ENCODE measurements at regions not wholly inside any gene's neighbourhood (a gene's known extent, or its start where the extent isn't known, plus 50 kb on each side); places are given as distances from the start of the nearest gene placed in this dataset.

- TF ChIP-seq EZH2phosphoT487 (IDR thresholded peaks at IDR 0.05; ENCODE audit: borderline replicate concordance) (no peak), EZH2 (IDR thresholded peaks at IDR 0.05) (no peak), CTCF (IDR thresholded peaks at IDR 0.05 in 2 of 3, conservative IDR thresholded peaks at IDR 0.05 in 1 of 3; ENCODE audit: borderline replicate concordance in 1 of 3, insufficient read depth in 1 of 3, low read depth in 2 of 3, low read length in 2 of 3) (no peak), ZBTB33 (IDR thresholded peaks at IDR 0.05; ENCODE audit: extremely low read depth, insufficient replicate concordance, low read length) (no peak), YY1 (IDR thresholded peaks at IDR 0.05; ENCODE audit: extremely low read depth, insufficient replicate concordance, low read depth, low read length) (no peak), RAD21 (IDR thresholded peaks at IDR 0.05; ENCODE audit: low read depth) (no peak), ZFX (IDR thresholded peaks at IDR 0.05) (no peak)
- TF ChIP-seq, protein P1, sequence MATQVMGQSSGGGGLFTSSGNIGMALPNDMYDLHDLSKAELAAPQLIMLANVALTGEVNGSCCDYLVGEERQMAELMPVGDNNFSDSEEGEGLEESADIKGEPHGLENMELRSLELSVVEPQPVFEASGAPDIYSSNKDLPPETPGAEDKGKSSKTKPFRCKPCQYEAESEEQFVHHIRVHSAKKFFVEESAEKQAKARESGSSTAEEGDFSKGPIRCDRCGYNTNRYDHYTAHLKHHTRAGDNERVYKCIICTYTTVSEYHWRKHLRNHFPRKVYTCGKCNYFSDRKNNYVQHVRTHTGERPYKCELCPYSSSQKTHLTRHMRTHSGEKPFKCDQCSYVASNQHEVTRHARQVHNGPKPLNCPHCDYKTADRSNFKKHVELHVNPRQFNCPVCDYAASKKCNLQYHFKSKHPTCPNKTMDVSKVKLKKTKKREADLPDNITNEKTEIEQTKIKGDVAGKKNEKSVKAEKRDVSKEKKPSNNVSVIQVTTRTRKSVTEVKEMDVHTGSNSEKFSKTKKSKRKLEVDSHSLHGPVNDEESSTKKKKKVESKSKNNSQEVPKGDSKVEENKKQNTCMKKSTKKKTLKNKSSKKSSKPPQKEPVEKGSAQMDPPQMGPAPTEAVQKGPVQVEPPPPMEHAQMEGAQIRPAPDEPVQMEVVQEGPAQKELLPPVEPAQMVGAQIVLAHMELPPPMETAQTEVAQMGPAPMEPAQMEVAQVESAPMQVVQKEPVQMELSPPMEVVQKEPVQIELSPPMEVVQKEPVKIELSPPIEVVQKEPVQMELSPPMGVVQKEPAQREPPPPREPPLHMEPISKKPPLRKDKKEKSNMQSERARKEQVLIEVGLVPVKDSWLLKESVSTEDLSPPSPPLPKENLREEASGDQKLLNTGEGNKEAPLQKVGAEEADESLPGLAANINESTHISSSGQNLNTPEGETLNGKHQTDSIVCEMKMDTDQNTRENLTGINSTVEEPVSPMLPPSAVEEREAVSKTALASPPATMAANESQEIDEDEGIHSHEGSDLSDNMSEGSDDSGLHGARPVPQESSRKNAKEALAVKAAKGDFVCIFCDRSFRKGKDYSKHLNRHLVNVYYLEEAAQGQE (IDR thresholded peaks at IDR 0.05; ENCODE audit: low read depth), result no peak
- TF ChIP-seq, protein P2, sequence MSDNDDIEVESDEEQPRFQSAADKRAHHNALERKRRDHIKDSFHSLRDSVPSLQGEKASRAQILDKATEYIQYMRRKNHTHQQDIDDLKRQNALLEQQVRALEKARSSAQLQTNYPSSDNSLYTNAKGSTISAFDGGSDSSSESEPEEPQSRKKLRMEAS (IDR thresholded peaks at IDR 0.05), result no peak
Observed at GRCh38 chr5:155080721-155081120, 67.2 kb downstream of the KIF4B start.
